SK-N-SH treated with all-trans-retinoic acid at 6 μM for 48 hours (cell line): ENCODE measurements at regions not wholly inside any gene's neighbourhood (a gene's known extent, or its start where the extent isn't known, plus 50 kb on each side); places are given as distances from the start of the nearest gene placed in this dataset.

Experiments
- ATAC-seq: fragments of 200-7000 bp; cut with Tn5 transposase; 3 replicates; pipeline ENCODE4 v1.9.1; 2020; ENCODE audit warnings: mild to moderate bottlenecking, moderate library complexity
- ARNTL ChIP-seq: fragments of 450-650 bp; formaldehyde crosslinking; IDR thresholded peaks from 2 replicates; pipeline ENCODE4 v1.5.0; 2020; ENCODE audit warnings: low read depth, mild to moderate bottlenecking, moderate library complexity, borderline replicate concordance
- BACH2 ChIP-seq: fragments of 250-450 bp; sonication (Bioruptor Pico); IDR thresholded peaks from 2 replicates; pipeline ENCODE4 v1.9.0; 2021; ENCODE audit warnings: mild to moderate bottlenecking, borderline replicate concordance
- CSDC2 ChIP-seq: fragments of 250-450 bp; sonication (Bioruptor Pico); IDR thresholded peaks from 2 replicates; pipeline ENCODE4 v1.5.0; 2020; ENCODE audit warnings: mild to moderate bottlenecking, moderate library complexity
- CSRNP3 ChIP-seq: fragments of 250-450 bp; sonication (Bioruptor Pico); IDR thresholded peaks from 2 replicates; pipeline ENCODE4 v1.5.1; 2021; ENCODE audit warnings: mild to moderate bottlenecking, moderate library complexity
- ESRRG ChIP-seq: fragments of 250-450 bp; sonication (Bioruptor Pico); IDR thresholded peaks from 2 replicates; pipeline ENCODE4 v1.6.1; 2021; ENCODE audit warnings: mild to moderate bottlenecking
- GLIS3 ChIP-seq: fragments of 250-450 bp; sonication (Bioruptor Pico); IDR thresholded peaks from 2 replicates; pipeline ENCODE4 v1.5.0; 2020; ENCODE audit warnings: mild to moderate bottlenecking, moderate library complexity
- ISL1 ChIP-seq: fragments of 250-450 bp; sonication (Bioruptor Pico); IDR thresholded peaks from 2 replicates; pipeline ENCODE4 v2.1.2; 2022; ENCODE audit warnings: mild to moderate bottlenecking, moderate library complexity
- PATZ1 ChIP-seq: fragments of 250-450 bp; sonication (Bioruptor Pico); IDR thresholded peaks from 2 replicates; pipeline ENCODE4 v1.8.0; 2020; ENCODE audit warnings: mild to moderate bottlenecking, moderate library complexity, borderline replicate concordance
- POU6F1 ChIP-seq: fragments of 250-450 bp; sonication (Bioruptor Pico); IDR thresholded peaks from 2 replicates; pipeline ENCODE4 v1.8.0; 2021; ENCODE audit warnings: low read depth, mild to moderate bottlenecking, moderate library complexity, borderline replicate concordance
- PPARA ChIP-seq: fragments of 250-450 bp; sonication (Bioruptor Pico); IDR thresholded peaks from 2 replicates; pipeline ENCODE4 v1.5.0; 2020; ENCODE audit warnings: mild to moderate bottlenecking, borderline replicate concordance
- RARB ChIP-seq: fragments of 250-450 bp; sonication (Bioruptor Pico); IDR thresholded peaks from 2 replicates; pipeline ENCODE4 v1.8.0; 2021; ENCODE audit warnings: mild to moderate bottlenecking, moderate library complexity
- SNAI2 ChIP-seq: fragments of 250-450 bp; sonication (Bioruptor Pico); IDR thresholded peaks from 2 replicates; pipeline ENCODE4 v1.5.0; 2020; ENCODE audit warnings: mild to moderate bottlenecking, moderate library complexity
- TCF4 ChIP-seq: fragments of 250-450 bp; sonication (Bioruptor Pico); IDR thresholded peaks from 2 replicates; pipeline ENCODE4 v1.8.0; 2021; ENCODE audit warnings: mild to moderate bottlenecking, moderate library complexity, borderline replicate concordance
- TOX ChIP-seq: fragments of 250-450 bp; sonication (Bioruptor Pico); IDR thresholded peaks from 2 replicates; pipeline ENCODE4 v1.8.0; 2021; ENCODE audit warnings: mild to moderate bottlenecking, moderate library complexity, borderline replicate concordance
- ZC3H10 ChIP-seq: fragments of 250-450 bp; sonication (Bioruptor Pico); IDR thresholded peaks from 2 replicates; pipeline ENCODE4 v1.5.1; 2021; ENCODE audit warnings: mild to moderate bottlenecking, moderate library complexity
- ZFP3 ChIP-seq: fragments of 250-450 bp; sonication (Bioruptor Pico); IDR thresholded peaks from 2 replicates; pipeline ENCODE4 v1.5.0; 2020; ENCODE audit warnings: mild to moderate bottlenecking, moderate library complexity
- ZFP30 ChIP-seq: fragments of 450-650 bp; formaldehyde crosslinking; IDR thresholded peaks from 2 replicates; pipeline ENCODE4 v1.5.0; 2022; ENCODE audit warnings: mild to moderate bottlenecking, moderate library complexity
- ZNF565 ChIP-seq: fragments of 450-650 bp; formaldehyde crosslinking; conservative IDR thresholded peaks from 2 replicates; pipeline ENCODE4 v1.5.0; 2020; ENCODE audit warnings: low read depth, mild to moderate bottlenecking, moderate library complexity
- ZNF70 ChIP-seq: fragments of 450-650 bp; formaldehyde crosslinking; IDR thresholded peaks from 2 replicates; pipeline ENCODE4 v1.5.0; 2020; ENCODE audit warnings: mild to moderate bottlenecking, moderate library complexity
- ZNF8 ChIP-seq: fragments of 450-650 bp; formaldehyde crosslinking; IDR thresholded peaks from 2 replicates; pipeline ENCODE4 v1.5.0; 2020; ENCODE audit warnings: mild to moderate bottlenecking, moderate library complexity
- TF ChIP-seq, protein P1 (sequence below): fragments of 250-450 bp; sonication (Bioruptor Pico); IDR thresholded peaks from 2 replicates; pipeline ENCODE4 v1.5.0; 2020; ENCODE audit warnings: mild to moderate bottlenecking, moderate library complexity

DNA sequence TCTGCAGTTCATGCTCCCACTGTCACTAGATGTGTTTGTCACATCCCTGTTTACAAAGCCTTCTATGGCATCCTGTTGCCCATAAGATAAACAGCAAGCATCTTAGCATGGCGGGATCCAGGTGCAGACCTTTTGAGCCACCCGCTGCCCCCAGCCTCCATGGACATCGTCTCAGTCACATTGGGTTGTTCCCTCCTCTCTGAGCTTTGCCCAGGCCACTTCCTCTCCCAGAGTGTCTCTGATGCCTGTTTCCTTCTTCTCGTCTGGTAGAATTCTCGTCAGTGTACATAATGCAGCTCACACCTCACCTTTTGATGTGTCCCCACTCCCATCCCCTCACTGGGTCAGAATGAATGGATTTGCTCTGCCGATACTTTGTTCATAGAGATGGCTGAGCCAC lies 239.0 kb upstream of the APCDD1 start:
- TF ChIP-seq ESRRG (CRISPR knock-in tag) (no peak), TCF4 (CRISPR knock-in tag) (no peak), ISL1 (no peak), POU6F1 (no peak), ZC3H10 (CRISPR knock-in tag) (no peak), PPARA (CRISPR knock-in tag) (no peak), RARB (CRISPR knock-in tag) (no peak), BACH2 (no peak), ZFP3 (no peak), SNAI2 (CRISPR knock-in tag) (no peak), TOX (CRISPR knock-in tag) (no peak), GLIS3 (CRISPR knock-in tag) (no peak), CSDC2 (CRISPR knock-in tag) (no peak), ZFP30 (CRISPR knock-in tag) (no peak)
- TF ChIP-seq, protein P1, sequence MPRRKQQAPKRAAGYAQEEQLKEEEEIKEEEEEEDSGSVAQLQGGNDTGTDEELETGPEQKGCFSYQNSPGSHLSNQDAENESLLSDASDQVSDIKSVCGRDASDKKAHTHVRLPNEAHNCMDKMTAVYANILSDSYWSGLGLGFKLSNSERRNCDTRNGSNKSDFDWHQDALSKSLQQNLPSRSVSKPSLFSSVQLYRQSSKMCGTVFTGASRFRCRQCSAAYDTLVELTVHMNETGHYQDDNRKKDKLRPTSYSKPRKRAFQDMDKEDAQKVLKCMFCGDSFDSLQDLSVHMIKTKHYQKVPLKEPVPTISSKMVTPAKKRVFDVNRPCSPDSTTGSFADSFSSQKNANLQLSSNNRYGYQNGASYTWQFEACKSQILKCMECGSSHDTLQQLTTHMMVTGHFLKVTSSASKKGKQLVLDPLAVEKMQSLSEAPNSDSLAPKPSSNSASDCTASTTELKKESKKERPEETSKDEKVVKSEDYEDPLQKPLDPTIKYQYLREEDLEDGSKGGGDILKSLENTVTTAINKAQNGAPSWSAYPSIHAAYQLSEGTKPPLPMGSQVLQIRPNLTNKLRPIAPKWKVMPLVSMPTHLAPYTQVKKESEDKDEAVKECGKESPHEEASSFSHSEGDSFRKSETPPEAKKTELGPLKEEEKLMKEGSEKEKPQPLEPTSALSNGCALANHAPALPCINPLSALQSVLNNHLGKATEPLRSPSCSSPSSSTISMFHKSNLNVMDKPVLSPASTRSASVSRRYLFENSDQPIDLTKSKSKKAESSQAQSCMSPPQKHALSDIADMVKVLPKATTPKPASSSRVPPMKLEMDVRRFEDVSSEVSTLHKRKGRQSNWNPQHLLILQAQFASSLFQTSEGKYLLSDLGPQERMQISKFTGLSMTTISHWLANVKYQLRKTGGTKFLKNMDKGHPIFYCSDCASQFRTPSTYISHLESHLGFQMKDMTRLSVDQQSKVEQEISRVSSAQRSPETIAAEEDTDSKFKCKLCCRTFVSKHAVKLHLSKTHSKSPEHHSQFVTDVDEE, result no peak
- ATAC-seq, result no peak

DNA sequence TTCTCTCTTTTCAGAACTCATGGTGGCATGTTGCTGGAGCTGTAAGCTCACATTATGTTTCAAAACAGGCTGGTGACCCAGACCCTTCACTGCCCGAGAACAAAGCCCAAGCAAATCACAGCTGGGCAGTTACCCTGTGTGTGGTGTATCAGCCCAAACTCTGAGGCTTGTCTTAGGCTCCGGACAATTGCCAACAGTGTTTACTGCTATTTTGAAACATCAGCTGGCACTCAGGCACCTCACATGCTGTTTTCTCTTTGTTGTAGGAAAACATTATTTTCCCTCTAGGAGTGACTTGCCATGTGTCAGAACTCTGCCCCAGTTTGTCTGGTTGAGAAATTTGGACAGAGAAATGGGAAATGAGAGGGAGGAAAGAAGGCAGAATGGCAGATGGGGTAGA lies 237.6 kb upstream of the APCDD1 start:
- no peak for TF ChIP-seq ZFP3
- TF ChIP-seq TOX (CRISPR knock-in tag), result no peak
- TF ChIP-seq PPARA (CRISPR knock-in tag), result no peak
- TF ChIP-seq PATZ1 (CRISPR knock-in tag), result no peak
- ATAC-seq, result no peak

GRCh38 chr18:10217211-10217610 lies 237.2 kb upstream of the APCDD1 start:
- TF ChIP-seq POU6F1 (no peak), CSDC2 (CRISPR knock-in tag) (no peak), TCF4 (CRISPR knock-in tag) (no peak), PATZ1 (CRISPR knock-in tag) (no peak), SNAI2 (CRISPR knock-in tag) (no peak), RARB (CRISPR knock-in tag) (no peak), ZNF8 (CRISPR knock-in tag) (no peak), TOX (CRISPR knock-in tag) (no peak), ZNF70 (CRISPR knock-in tag) (no peak), GLIS3 (CRISPR knock-in tag) (no peak), ISL1 (no peak), ARNTL (CRISPR knock-in tag) (no peak), CSRNP3 (no peak), ZNF565 (CRISPR knock-in tag) (no peak), ZFP30 (CRISPR knock-in tag) (no peak), PPARA (CRISPR knock-in tag) (no peak), ZC3H10 (CRISPR knock-in tag) (no peak)
- TF ChIP-seq, protein P1, result no peak

More at GRCh38 chr18:10217211-10217610, 237.2 kb upstream of the APCDD1 start:
- no peak for ATAC-seq
